Upper lobe of left lung (tissue), 4 donors: ENCODE measurements at regions not wholly inside any gene's neighbourhood (a gene's known extent, or its start where the extent isn't known, plus 50 kb on each side); places are given as distances from the start of the nearest gene placed in this dataset.

Experiments used
- CTCF ChIP-seq, 6 experiments: fragments of 450-650 bp in 4 of 6; fragments of 200-600 bp in 2 of 6; sonication (generic) in 2 of 6; IDR thresholded peaks; one replicate each; pipeline ENCODE4 v1.5.1; 2016 to 2019; ENCODE audit warnings: antibody characterized with exemption in 6 of 6
- EP300 ChIP-seq, 4 donors: sonication (generic); formaldehyde crosslinking; IDR thresholded peaks; one replicate each; pipeline ENCODE4 v1.5.1; 2017; ENCODE audit warnings: antibody characterized with exemption in 4 of 4, control low read depth in 2 of 4
- POLR2A ChIP-seq, 4 donors: fragments of 450-650 bp; IDR thresholded peaks; one replicate each; pipeline ENCODE4 v1.5.1; 2016 to 2017; ENCODE audit warnings: antibody characterized with exemption in 4 of 4, mild to moderate bottlenecking in 2 of 4
- POLR2AphosphoS5 ChIP-seq, 2 donors: sonication (generic); formaldehyde crosslinking; IDR thresholded peaks; one replicate each; pipeline ENCODE4 v1.5.1; 2017; ENCODE audit warnings: antibody characterized with exemption in 2 of 2

GRCh38 chr15:35756623-35757022 is 210.7 kb upstream of the DPH6 start:
- TF ChIP-seq CTCF (IDR thresholded peaks at IDR 0.05): no peak
- TF ChIP-seq POLR2A (IDR thresholded peaks at IDR 0.05): no peak
- TF ChIP-seq POLR2AphosphoS5 (IDR thresholded peaks at IDR 0.05): no peak
- TF ChIP-seq EP300 (IDR thresholded peaks at IDR 0.05): no peak
